ENCODE measurements at regions not wholly inside any gene's neighbourhood (a gene's known extent, or its start where the extent isn't known, plus 50 kb on each side); places are given as distances from the start of the nearest gene placed in this dataset.
"Not testable (repeated sequence)": the region's sequence is repeated elsewhere in the genome, so short reads cannot be mapped to it uniquely, and the experiment has no call there.

DNA sequence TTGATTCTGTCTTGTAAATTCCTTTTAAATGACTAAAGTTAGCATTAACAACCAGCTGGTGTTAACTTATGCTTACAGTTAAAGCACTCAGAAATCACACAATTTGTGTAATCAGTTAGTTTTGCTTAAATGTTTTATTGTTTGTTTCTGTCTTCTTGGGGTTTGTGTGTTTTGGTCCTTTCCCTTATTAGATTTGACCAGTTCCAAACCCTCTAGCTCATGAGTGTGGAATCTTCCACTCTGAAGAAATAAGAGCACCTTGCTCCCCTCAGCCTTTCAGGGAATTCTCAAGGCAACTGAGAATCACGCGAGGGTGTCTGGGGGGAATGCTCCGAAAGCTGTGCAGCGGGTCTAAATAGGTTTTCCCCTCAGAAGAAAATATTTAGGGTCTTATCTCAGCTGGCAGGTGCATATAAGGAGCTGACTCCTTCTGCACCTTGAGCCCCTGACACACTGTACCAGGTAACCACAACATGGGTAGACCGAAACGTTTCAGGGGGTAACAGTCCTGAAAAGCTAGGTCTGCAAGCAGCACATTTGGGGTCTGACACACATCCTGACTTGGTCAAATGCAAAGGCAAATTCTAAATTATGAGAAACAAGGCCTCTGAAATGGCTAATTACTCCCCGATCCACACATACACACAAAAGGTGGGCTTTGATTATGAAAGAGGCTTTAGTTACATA lies 188.1 kb upstream of the ETV3 start:
- H3F3A ChIP-seq (ENCODE audit: control insufficient read depth, insufficient read depth): no peaks in the 10 kb centered on the region
- H3K4me3 ChIP-seq (ENCODE audit: low read length): no peak overlapping the region
- no peak for TF ChIP-seq EZH2phosphoT487 (IDR thresholded peaks at IDR 0.05; ENCODE audit: borderline replicate concordance, low read length)
- TF ChIP-seq CTCF (IDR thresholded peaks at IDR 0.05; ENCODE audit: low read depth, low read length, poor library complexity, severe bottlenecking): no peak
- H4K20me1 ChIP-seq (ENCODE audit: control insufficient read depth, insufficient read depth, low read depth, low read length): no peaks in the 10 kb centered on the region
- no peaks in the 10 kb centered on the region for H3K9me2 ChIP-seq (replicated peaks; ENCODE audit: control insufficient read depth, low read length)
- no peaks in the 10 kb centered on the region for H3K4me1 ChIP-seq (ENCODE audit: control insufficient read depth, low read length)
- no peak overlapping the region for H3K27ac ChIP-seq (ENCODE audit: low read depth, low read length)
- H3K4me2 ChIP-seq (ENCODE audit: low read length): no peak overlapping the region
- no peaks in the 10 kb centered on the region for H3K79me2 ChIP-seq (ENCODE audit: control insufficient read depth, low read length)
- no peaks in the 10 kb centered on the region for H3K9me3 ChIP-seq (ENCODE audit: control insufficient read depth, insufficient read depth, low read length)
- peaks cover 21% of the 10 kb centered on the region for H3K27me3 ChIP-seq (ENCODE audit: control insufficient read depth, low read length)
- H3K36me3 ChIP-seq (ENCODE audit: control insufficient read depth, low read length): no peaks in the 10 kb centered on the region

GRCh38 chr1:157325220-157325619 lies 187.0 kb upstream of the ETV3 start:
- no peaks in the 10 kb centered on the region for H3K36me3 ChIP-seq (ENCODE audit: control insufficient read depth, low read length)
- TF ChIP-seq EZH2phosphoT487 (IDR thresholded peaks at IDR 0.05; ENCODE audit: borderline replicate concordance, low read length) (no peak), CTCF (IDR thresholded peaks at IDR 0.05; ENCODE audit: low read depth, low read length, poor library complexity, severe bottlenecking) (no peak)
- H3K4me1 ChIP-seq (ENCODE audit: control insufficient read depth, low read length): no peaks in the 10 kb centered on the region
- H3F3A ChIP-seq (ENCODE audit: control insufficient read depth, insufficient read depth): no peaks in the 10 kb centered on the region
- no peak overlapping the region for H3K4me2 ChIP-seq (ENCODE audit: low read length)
- H3K27me3 ChIP-seq (ENCODE audit: control insufficient read depth, low read length): peaks cover 16% of the 10 kb centered on the region
- H4K20me1 ChIP-seq (ENCODE audit: control insufficient read depth, insufficient read depth, low read depth, low read length): no peaks in the 10 kb centered on the region
- no peaks in the 10 kb centered on the region for H3K9me3 ChIP-seq (ENCODE audit: control insufficient read depth, insufficient read depth, low read length)
- H3K9me2 ChIP-seq (replicated peaks; ENCODE audit: control insufficient read depth, low read length): no peaks in the 10 kb centered on the region
- H3K27ac ChIP-seq (ENCODE audit: low read depth, low read length): no peak overlapping the region
- H3K4me3 ChIP-seq (ENCODE audit: low read length): no peak overlapping the region
- no peaks in the 10 kb centered on the region for H3K79me2 ChIP-seq (ENCODE audit: control insufficient read depth, low read length)

DNA sequence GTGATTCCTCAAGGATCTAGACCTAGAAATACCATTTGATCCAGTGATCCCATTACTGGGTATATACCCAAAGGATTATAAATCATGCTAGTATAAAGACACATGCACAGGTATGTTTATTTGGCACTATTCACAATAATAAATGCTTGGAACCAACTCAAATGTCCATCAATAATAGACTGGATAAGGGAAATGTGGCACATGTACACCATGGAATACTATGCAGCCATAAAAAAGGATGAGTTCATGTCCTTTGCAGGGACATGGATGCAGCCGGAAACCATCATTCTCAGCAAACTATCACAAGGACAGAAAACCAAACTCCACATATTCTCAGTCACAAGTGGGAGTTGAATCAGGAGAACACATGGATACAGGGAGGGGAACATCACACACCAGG lies 183.8 kb upstream of the ETV3 start:
- H3K4me1 ChIP-seq (ENCODE audit: control insufficient read depth, low read length); H4K20me1 ChIP-seq (ENCODE audit: control insufficient read depth, insufficient read depth, low read depth, low read length): not testable (repeated sequence)

DNA sequence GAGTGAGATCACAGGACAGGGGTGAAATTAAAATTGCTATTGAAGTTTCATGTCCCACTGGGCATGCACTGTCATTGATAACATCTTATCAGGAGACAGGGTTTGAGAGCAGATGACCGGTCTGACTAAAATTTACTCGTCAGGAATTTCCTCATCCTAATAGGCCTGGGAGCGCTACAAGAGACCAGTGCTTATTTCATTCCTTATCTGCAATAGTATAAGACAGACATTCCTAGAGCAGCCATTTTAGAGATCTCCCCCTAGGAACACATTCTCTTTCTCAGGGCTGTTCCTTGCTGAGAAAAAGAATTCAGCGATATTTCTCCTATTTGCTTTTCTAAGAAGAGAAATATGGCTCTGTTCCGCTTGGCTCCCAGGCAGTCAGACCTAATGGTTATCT lies 181.4 kb upstream of the ETV3 start:
- H3K9me2 ChIP-seq (replicated peaks; ENCODE audit: control insufficient read depth, low read length): no peaks in the 10 kb centered on the region
- H3K9me3 ChIP-seq (ENCODE audit: control insufficient read depth, insufficient read depth, low read length): peaks cover 3% of the 10 kb centered on the region; the same call in 1 of the 2 replicates
- TF ChIP-seq EZH2phosphoT487 (IDR thresholded peaks at IDR 0.05; ENCODE audit: borderline replicate concordance, low read length) (no peak), CTCF (IDR thresholded peaks at IDR 0.05; ENCODE audit: low read depth, low read length, poor library complexity, severe bottlenecking) (no peak)
- no peak overlapping the region for H3K4me2 ChIP-seq (ENCODE audit: low read length)
- H3K79me2 ChIP-seq (ENCODE audit: control insufficient read depth, low read length): no peaks in the 10 kb centered on the region
- H3F3A ChIP-seq (ENCODE audit: control insufficient read depth, insufficient read depth): no peaks in the 10 kb centered on the region
- H3K27ac ChIP-seq (ENCODE audit: low read depth, low read length): no peak overlapping the region
- H3K4me3 ChIP-seq (ENCODE audit: low read length): no peak overlapping the region
- H3K36me3 ChIP-seq (ENCODE audit: control insufficient read depth, low read length): no peaks in the 10 kb centered on the region
- no peaks in the 10 kb centered on the region for H3K4me1 ChIP-seq (ENCODE audit: control insufficient read depth, low read length)
- H3K27me3 ChIP-seq (ENCODE audit: control insufficient read depth, low read length): peaks cover 14% of the 10 kb centered on the region
- H4K20me1 ChIP-seq (ENCODE audit: control insufficient read depth, insufficient read depth, low read depth, low read length): no peaks in the 10 kb centered on the region

More for the DNA sequence above, 183.8 kb upstream of the ETV3 start:
- not testable (repeated sequence) for H3F3A ChIP-seq (ENCODE audit: control insufficient read depth, insufficient read depth); H3K79me2 ChIP-seq (ENCODE audit: control insufficient read depth, low read length); H3K4me2 ChIP-seq (ENCODE audit: low read length); H3K4me3 ChIP-seq (ENCODE audit: low read length); H3K36me3 ChIP-seq (ENCODE audit: control insufficient read depth, low read length); H3K9me2 ChIP-seq (replicated peaks; ENCODE audit: control insufficient read depth, low read length); H3K27ac ChIP-seq (ENCODE audit: low read depth, low read length); H3K9me3 ChIP-seq (ENCODE audit: control insufficient read depth, insufficient read depth, low read length)
- peaks cover 16% of the 10 kb centered on the region for H3K27me3 ChIP-seq (ENCODE audit: control insufficient read depth, low read length)

DNA sequence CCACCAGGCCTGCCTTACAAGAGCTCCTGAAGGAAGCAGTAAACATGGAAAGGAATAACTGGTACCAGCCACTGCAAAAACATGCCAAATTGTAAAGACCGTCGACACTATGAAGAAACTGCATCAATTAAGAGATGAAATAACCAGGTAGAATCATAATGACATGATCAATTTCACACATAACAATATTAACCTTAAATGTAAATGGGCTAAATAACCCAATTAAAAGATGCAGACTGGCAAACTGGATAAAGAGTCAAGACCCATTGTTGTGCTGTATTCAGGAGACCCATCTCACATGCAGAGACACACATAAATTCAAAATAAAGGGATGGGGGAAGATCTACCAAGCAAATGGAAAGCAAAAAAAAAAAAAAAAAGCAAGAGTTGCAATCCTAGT lies 179.0 kb upstream of the ETV3 start:
- H3K4me3 ChIP-seq (ENCODE audit: low read length); H3K9me2 ChIP-seq (replicated peaks; ENCODE audit: control insufficient read depth, low read length); H3K36me3 ChIP-seq (ENCODE audit: control insufficient read depth, low read length); H4K20me1 ChIP-seq (ENCODE audit: control insufficient read depth, insufficient read depth, low read depth, low read length); H3K79me2 ChIP-seq (ENCODE audit: control insufficient read depth, low read length); H3K4me1 ChIP-seq (ENCODE audit: control insufficient read depth, low read length); H3K9me3 ChIP-seq (ENCODE audit: control insufficient read depth, insufficient read depth, low read length); H3K4me2 ChIP-seq (ENCODE audit: low read length); H3K27ac ChIP-seq (ENCODE audit: low read depth, low read length); H3F3A ChIP-seq (ENCODE audit: control insufficient read depth, insufficient read depth): not testable (repeated sequence)
- peaks cover 24% of the 10 kb centered on the region for H3K27me3 ChIP-seq (ENCODE audit: control insufficient read depth, low read length)
